ENCODE measurements at regions not wholly inside any gene's neighbourhood (a gene's known extent, or its start where the extent isn't known, plus 50 kb on each side); places are given as distances from the start of the nearest gene placed in this dataset.

DNA sequence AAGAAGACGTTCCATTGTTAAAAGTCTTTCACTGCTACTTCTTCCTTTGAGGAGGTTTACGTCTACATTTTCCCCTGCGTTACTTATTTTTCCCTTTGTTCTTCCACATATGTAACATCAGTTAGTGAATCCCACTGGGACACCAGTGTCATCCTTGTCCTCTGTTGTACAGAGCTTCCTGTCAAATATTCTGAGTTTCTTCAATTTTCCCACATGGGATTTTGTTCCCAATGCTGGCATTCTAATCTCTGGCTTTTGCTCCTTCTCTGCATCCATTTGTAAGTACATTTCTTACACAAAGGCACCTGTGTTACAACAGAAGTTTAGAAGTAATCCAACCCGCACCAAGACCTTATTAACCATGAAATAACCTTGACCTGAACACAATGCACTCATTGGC lies 627.4 kb upstream of the PFKP start:
- 79% methylated on average over 4 of the region's 4 CpGs for WGBS (ENCODE audit: low lambda C conversion rate, missing lambda C conversion rate)
- H3K36me3 ChIP-seq (replicated peaks; ENCODE audit: insufficient read depth, low read depth): no peaks in the 10 kb centered on the region
- no peak for DNase-seq (ENCODE audit: low spot score)

DNA sequence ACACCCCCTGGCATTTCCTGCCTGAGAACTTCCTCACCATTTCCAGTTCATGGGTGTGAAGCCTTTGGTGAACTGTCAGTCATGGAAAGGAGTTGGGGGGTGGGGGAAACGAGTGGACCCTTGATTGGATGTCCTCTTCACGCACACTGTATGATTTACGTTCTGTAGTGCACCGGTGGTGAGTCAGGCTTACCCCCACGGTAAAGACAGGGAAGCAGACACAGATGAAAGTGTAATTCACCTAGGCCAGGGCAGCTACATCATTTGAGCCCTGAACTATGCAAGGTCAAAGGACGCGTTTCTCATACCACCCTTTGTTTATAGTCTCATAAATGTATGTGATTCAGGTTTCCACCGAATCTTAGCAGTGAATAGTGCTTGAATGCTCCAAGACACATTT lies 628.3 kb upstream of the PFKP start:
- Histone ChIP-seq H2AFZ (no peak overlapping the region), H3K4me2 (no peak overlapping the region), H3K9me2 (replicated peaks; ENCODE audit: insufficient read depth) (no peaks in the 10 kb centered on the region), H4K20me1 (ENCODE audit: insufficient read depth, poor library complexity, severe bottlenecking) (no peaks in the 10 kb centered on the region), H3K4me3 (no peak overlapping the region), H3K36me3 (replicated peaks; ENCODE audit: insufficient read depth, low read depth) (no peaks in the 10 kb centered on the region), H3K9me3 (ENCODE audit: low read depth) (no peaks in the 10 kb centered on the region), H3K79me2 (no peaks in the 10 kb centered on the region), H3K27ac (no peak overlapping the region), H3K27me3 (no peaks in the 10 kb centered on the region), H3K4me1 (ENCODE audit: insufficient read depth) (no peaks in the 10 kb centered on the region)
- TF ChIP-seq EZH2 (IDR thresholded peaks at IDR 0.05; ENCODE audit: borderline replicate concordance) (no peak), EZH2phosphoT487 (IDR thresholded peaks at IDR 0.05; ENCODE audit: low read depth, severe bottlenecking, unreplicated experiment) (no peak)
- TF ChIP-seq, protein P1, sequence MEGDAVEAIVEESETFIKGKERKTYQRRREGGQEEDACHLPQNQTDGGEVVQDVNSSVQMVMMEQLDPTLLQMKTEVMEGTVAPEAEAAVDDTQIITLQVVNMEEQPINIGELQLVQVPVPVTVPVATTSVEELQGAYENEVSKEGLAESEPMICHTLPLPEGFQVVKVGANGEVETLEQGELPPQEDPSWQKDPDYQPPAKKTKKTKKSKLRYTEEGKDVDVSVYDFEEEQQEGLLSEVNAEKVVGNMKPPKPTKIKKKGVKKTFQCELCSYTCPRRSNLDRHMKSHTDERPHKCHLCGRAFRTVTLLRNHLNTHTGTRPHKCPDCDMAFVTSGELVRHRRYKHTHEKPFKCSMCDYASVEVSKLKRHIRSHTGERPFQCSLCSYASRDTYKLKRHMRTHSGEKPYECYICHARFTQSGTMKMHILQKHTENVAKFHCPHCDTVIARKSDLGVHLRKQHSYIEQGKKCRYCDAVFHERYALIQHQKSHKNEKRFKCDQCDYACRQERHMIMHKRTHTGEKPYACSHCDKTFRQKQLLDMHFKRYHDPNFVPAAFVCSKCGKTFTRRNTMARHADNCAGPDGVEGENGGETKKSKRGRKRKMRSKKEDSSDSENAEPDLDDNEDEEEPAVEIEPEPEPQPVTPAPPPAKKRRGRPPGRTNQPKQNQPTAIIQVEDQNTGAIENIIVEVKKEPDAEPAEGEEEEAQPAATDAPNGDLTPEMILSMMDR (IDR thresholded peaks at IDR 0.05; ENCODE audit: poor library complexity): no peak
- DNase-seq (ENCODE audit: low spot score): no peak
- 70% methylated on average over 8 of the region's 8 CpGs for WGBS (ENCODE audit: low lambda C conversion rate, missing lambda C conversion rate)

More for the DNA sequence above, 627.4 kb upstream of the PFKP start:
- no peak for TF ChIP-seq EZH2 (IDR thresholded peaks at IDR 0.05; ENCODE audit: borderline replicate concordance)
- TF ChIP-seq, protein P1 (IDR thresholded peaks at IDR 0.05; ENCODE audit: poor library complexity): no peak
- TF ChIP-seq EZH2phosphoT487 (IDR thresholded peaks at IDR 0.05; ENCODE audit: low read depth, severe bottlenecking, unreplicated experiment): no peak
- H2AFZ ChIP-seq: no peak overlapping the region
- no peaks in the 10 kb centered on the region for H3K27me3 ChIP-seq
- H3K9me3 ChIP-seq (ENCODE audit: low read depth): no peaks in the 10 kb centered on the region
- H3K4me1 ChIP-seq (ENCODE audit: insufficient read depth): no peaks in the 10 kb centered on the region
- H3K27ac ChIP-seq: no peak overlapping the region
- no peak overlapping the region for H3K4me2 ChIP-seq
- no peaks in the 10 kb centered on the region for H4K20me1 ChIP-seq (ENCODE audit: insufficient read depth, poor library complexity, severe bottlenecking)
- H3K79me2 ChIP-seq: no peaks in the 10 kb centered on the region
- no peak overlapping the region for H3K4me3 ChIP-seq
- no peaks in the 10 kb centered on the region for H3K9me2 ChIP-seq (replicated peaks; ENCODE audit: insufficient read depth)

DNA sequence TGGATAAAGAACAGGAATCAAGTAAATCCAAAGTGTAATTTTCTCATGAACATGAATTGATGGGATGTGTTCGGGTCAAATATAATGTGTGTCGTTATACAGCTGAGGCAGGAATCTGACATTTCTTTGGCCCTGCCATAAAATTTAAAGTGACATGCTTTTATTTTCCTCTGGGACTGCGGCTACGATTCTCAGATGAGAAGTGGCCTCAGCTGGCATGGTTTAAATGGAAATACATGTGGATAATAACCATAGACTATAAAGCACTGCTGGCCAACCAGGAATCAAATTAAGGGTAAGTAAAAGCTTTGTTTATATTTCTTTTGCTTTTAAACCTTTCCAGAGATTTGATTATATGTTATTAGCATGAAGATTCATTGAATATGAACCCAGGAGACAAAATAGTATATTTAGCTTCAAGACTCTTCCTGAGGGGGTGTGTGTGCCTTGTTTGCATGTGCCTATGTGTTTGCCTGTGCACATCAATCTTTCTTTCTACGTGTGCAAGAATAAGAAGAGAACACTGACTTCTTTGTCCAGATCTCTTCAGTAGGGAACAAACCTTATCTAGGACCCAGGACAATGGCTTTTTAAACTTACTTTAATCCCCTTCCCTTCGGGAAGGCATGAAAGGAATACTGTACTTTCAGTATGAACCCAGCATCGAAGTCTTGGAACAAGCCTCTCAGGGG lies 629.0 kb upstream of the PFKP start:
- WGBS (ENCODE audit: low lambda C conversion rate, missing lambda C conversion rate): 73% methylated on average over 7 of the region's 7 CpGs
- Histone ChIP-seq H3K9me2 (replicated peaks; ENCODE audit: insufficient read depth) (no peaks in the 10 kb centered on the region), H3K27me3 (no peaks in the 10 kb centered on the region), H3K36me3 (replicated peaks; ENCODE audit: insufficient read depth, low read depth) (no peaks in the 10 kb centered on the region), H3K79me2 (no peaks in the 10 kb centered on the region), H3K4me3 (no peak overlapping the region), H3K4me1 (ENCODE audit: insufficient read depth) (no peaks in the 10 kb centered on the region), H3K27ac (no peak overlapping the region), H3K9me3 (ENCODE audit: low read depth) (no peaks in the 10 kb centered on the region), H2AFZ (no peak overlapping the region), H3K4me2 (no peak overlapping the region), H4K20me1 (ENCODE audit: insufficient read depth, poor library complexity, severe bottlenecking) (no peaks in the 10 kb centered on the region)
- DNase-seq (ENCODE audit: low spot score): no peak
- TF ChIP-seq, protein P1 (IDR thresholded peaks at IDR 0.05; ENCODE audit: poor library complexity): no peak
- TF ChIP-seq EZH2 (IDR thresholded peaks at IDR 0.05; ENCODE audit: borderline replicate concordance) (no peak), EZH2phosphoT487 (IDR thresholded peaks at IDR 0.05; ENCODE audit: low read depth, severe bottlenecking, unreplicated experiment) (no peak)
